CD14-positive monocyte (primary cell): ENCODE measurements at regions not wholly inside any gene's neighbourhood (a gene's known extent, or its start where the extent isn't known, plus 50 kb on each side); places are given as distances from the start of the nearest gene placed in this dataset.

Experiments
- DNase-seq, 3 donors: peaks; one replicate each; pipeline ENCODE4 v3.0.0-alpha.2; 2011 to 2022
- H2AFZ ChIP-seq: 2 replicates; pipeline ENCODE4 v1.6.0; 2012; ENCODE audit warnings: mild to moderate bottlenecking, low read depth, low read length, inconsistent platforms; ENCODE audit not compliant: insufficient read depth, poor library complexity, severe bottlenecking
- H3K27ac ChIP-seq, 2 donors: 1 replicate in 1 of 2; 2 replicates in 1 of 2; pipeline ENCODE4 v1.5.1; 2012 to 2013; ENCODE audit warnings: low read length in 2 of 2, control low read depth in 1 of 2, inconsistent platforms in 1 of 2, low read depth in 1 of 2, mild to moderate bottlenecking in 1 of 2
- H3K27me3 ChIP-seq, 2 donors: one replicate each; pipeline versions ENCODE4 v1.6.0 to v1.6.1; 2011 to 2013; ENCODE audit warnings: low read length in 2 of 2; ENCODE audit not compliant: control insufficient read depth in 2 of 2, insufficient read depth in 2 of 2
- H3K36me3 ChIP-seq, 2 donors: replicated peaks in 1 of 2; 1 replicate in 1 of 2; 2 replicates in 1 of 2; pipeline versions ENCODE4 v1.5.1 to v1.6.1; 2012 to 2013; ENCODE audit warnings: low read length in 2 of 2, control low read depth in 1 of 2, inconsistent platforms in 1 of 2, mild to moderate bottlenecking in 1 of 2; ENCODE audit not compliant: insufficient read depth in 2 of 2, control insufficient read depth in 1 of 2
- H3K4me1 ChIP-seq, 2 donors: 1 replicate in 1 of 2; 2 replicates in 1 of 2; pipeline versions ENCODE4 v1.5.1 to v1.6.1; 2012 to 2013; ENCODE audit warnings: low read length in 2 of 2, control low read depth in 1 of 2, inconsistent platforms in 1 of 2, mild to moderate bottlenecking in 1 of 2, moderate library complexity in 1 of 2; ENCODE audit not compliant: insufficient read depth in 2 of 2, control insufficient read depth in 1 of 2
- H3K4me2 ChIP-seq: replicated peaks from 2 replicates; pipeline ENCODE3; 2012; ENCODE audit warnings: low read length, moderate library complexity, mild to moderate bottlenecking; ENCODE audit not compliant: poor library complexity, severe bottlenecking; ENCODE audit errors: extremely low read depth
- H3K4me3 ChIP-seq, 3 experiments: fragments of 200-600 bp in 1 of 3; sonication (generic) in 1 of 3; replicated peaks in 1 of 3; 1 replicate in 2 of 3; 2 replicates in 1 of 3; pipeline ENCODE4 v1.5.1; 2011 to 2013; ENCODE audit warnings: low read length in 3 of 3, mild to moderate bottlenecking in 3 of 3, control low read depth in 2 of 3, low read depth in 2 of 3, inconsistent platforms in 1 of 3, moderate library complexity in 1 of 3
- H3K79me2 ChIP-seq: 2 replicates; pipeline ENCODE4 v1.6.0; 2012; ENCODE audit warnings: mild to moderate bottlenecking, control low read depth, inconsistent platforms, low read length, moderate library complexity; ENCODE audit not compliant: insufficient read depth
- H3K9ac ChIP-seq: 2 replicates; pipeline ENCODE4 v1.6.0; 2017; ENCODE audit warnings: low read length, mild to moderate bottlenecking; ENCODE audit not compliant: insufficient read depth, poor library complexity, severe bottlenecking
- H3K9me3 ChIP-seq, 2 donors: replicated peaks in 1 of 2; 1 replicate in 1 of 2; 2 replicates in 1 of 2; pipeline versions ENCODE4 v1.5.1 to v1.6.1; 2012 to 2013; ENCODE audit warnings: low read length in 2 of 2, control low read depth in 1 of 2; ENCODE audit not compliant: control insufficient read depth in 1 of 2, insufficient read depth in 1 of 2
- H4K20me1 ChIP-seq: 2 replicates; pipeline ENCODE4 v1.6.0; 2012; ENCODE audit warnings: mild to moderate bottlenecking, low read length, control low read depth, moderate library complexity; ENCODE audit not compliant: insufficient read depth
- H3K27ac Mint-ChIP-seq, 7 donors: one replicate each; pipeline ENCODE4 v1.8.0; 2020; ENCODE audit warnings: mild to moderate bottlenecking in 7 of 7, mixed read lengths in 7 of 7, moderate library complexity in 6 of 7, inconsistent platforms in 2 of 7
- H3K27me3 Mint-ChIP-seq, 3 donors: one replicate each; pipeline ENCODE4 v1.8.0; 2021 to 2022; ENCODE audit warnings: low read depth in 3 of 3, mild to moderate bottlenecking in 3 of 3, mixed read lengths in 3 of 3, moderate library complexity in 3 of 3, inconsistent platforms in 1 of 3
- H3K36me3 Mint-ChIP-seq, 2 donors: one replicate each; pipeline ENCODE4 v1.8.0; 2020; ENCODE audit warnings: mixed read lengths in 2 of 2, inconsistent platforms in 1 of 2, mild to moderate bottlenecking in 1 of 2
- H3K4me1 Mint-ChIP-seq: one replicate; pipeline ENCODE4 v1.8.0; 2020; ENCODE audit warnings: mild to moderate bottlenecking, mixed read lengths
- H3K4me3 Mint-ChIP-seq, 2 donors: one replicate each; pipeline ENCODE4 v1.8.0; 2020; ENCODE audit warnings: mild to moderate bottlenecking in 2 of 2, mixed read lengths in 2 of 2, moderate library complexity in 1 of 2
- H3K9me3 Mint-ChIP-seq, 7 donors: one replicate each; pipeline ENCODE4 v1.8.0; 2020 to 2022; ENCODE audit warnings: mixed read lengths in 7 of 7, mild to moderate bottlenecking in 6 of 7, moderate library complexity in 6 of 7, inconsistent platforms in 2 of 7
- WGBS: methylation state at CpG from one replicate; pipeline ENCODE4 v1.1.5; 2013; ENCODE audit warnings: missing lambda C conversion rate; ENCODE audit not compliant: insufficient coverage; 5-methylcytosine and 5-hydroxymethylcytosine counted together
- intact Hi-C, 2 donors: fragments of 100-400 bp; cut with micrococcal nuclease; formaldehyde crosslinking; loops; one replicate each; pipeline versions ENCODE4 v1.15.0 to v1.15.1; 2023
- TF ChIP-seq, protein P1 (sequence below): fragments of 200-600 bp; IDR thresholded peaks from one replicate; pipeline ENCODE4 v1.8.0; 2022; ENCODE audit warnings: antibody characterized with exemption, mild to moderate bottlenecking

DNA sequence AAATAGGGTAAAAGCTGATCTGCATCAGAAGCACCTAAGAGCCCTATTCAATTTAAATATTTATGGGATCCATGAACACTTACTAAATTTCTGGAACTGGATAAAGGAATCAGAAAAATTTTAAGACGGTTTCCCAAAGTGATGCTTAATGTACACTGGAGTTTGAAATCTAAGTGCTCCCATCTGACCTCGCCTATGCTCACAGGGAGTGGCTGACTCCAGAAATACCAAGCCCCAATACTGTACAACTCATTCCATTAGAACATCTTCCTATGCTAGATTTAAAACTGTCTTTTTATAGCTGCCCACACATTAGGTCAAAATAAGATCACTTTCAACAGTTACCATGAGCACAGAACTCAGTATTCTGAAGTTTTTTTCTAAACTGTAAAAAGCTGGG lies 1214.6 kb downstream of the CDH11 start:
- peaks cover 0 to 12% of the 10 kb centered on the region in 2 donors for H3K9me3 ChIP-seq
- H3K9me3 Mint-ChIP-seq = peaks cover 0 to 3% (median 2%) of the 10 kb centered on the region in 7 donors
- no peaks in the 10 kb centered on the region for H3K27me3 ChIP-seq
- DNase-seq = no peak
- H3K27ac Mint-ChIP-seq = no peak overlapping the region
- intact Hi-C loops = no loop called here
- H3K4me3 Mint-ChIP-seq = no peak overlapping the region
- no peaks in the 10 kb centered on the region for H3K4me1 Mint-ChIP-seq
- no peak overlapping the region for H3K27ac ChIP-seq
- H2AFZ ChIP-seq = no peak overlapping the region
- no peak overlapping the region for H3K4me2 ChIP-seq
- no peaks in the 10 kb centered on the region for H3K36me3 ChIP-seq
- H3K79me2 ChIP-seq = no peaks in the 10 kb centered on the region
- H3K36me3 Mint-ChIP-seq = no peaks in the 10 kb centered on the region
- H3K9ac ChIP-seq = no peak overlapping the region
- no peaks in the 10 kb centered on the region for H3K27me3 Mint-ChIP-seq
- H4K20me1 ChIP-seq = no peaks in the 10 kb centered on the region
- no peaks in the 10 kb centered on the region for H3K4me1 ChIP-seq
- WGBS = 100% methylated on average over 1 of the region's 2 CpGs
- no peak overlapping the region for H3K4me3 ChIP-seq
- TF ChIP-seq, protein P1, sequence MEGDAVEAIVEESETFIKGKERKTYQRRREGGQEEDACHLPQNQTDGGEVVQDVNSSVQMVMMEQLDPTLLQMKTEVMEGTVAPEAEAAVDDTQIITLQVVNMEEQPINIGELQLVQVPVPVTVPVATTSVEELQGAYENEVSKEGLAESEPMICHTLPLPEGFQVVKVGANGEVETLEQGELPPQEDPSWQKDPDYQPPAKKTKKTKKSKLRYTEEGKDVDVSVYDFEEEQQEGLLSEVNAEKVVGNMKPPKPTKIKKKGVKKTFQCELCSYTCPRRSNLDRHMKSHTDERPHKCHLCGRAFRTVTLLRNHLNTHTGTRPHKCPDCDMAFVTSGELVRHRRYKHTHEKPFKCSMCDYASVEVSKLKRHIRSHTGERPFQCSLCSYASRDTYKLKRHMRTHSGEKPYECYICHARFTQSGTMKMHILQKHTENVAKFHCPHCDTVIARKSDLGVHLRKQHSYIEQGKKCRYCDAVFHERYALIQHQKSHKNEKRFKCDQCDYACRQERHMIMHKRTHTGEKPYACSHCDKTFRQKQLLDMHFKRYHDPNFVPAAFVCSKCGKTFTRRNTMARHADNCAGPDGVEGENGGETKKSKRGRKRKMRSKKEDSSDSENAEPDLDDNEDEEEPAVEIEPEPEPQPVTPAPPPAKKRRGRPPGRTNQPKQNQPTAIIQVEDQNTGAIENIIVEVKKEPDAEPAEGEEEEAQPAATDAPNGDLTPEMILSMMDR = no peak

DNA sequence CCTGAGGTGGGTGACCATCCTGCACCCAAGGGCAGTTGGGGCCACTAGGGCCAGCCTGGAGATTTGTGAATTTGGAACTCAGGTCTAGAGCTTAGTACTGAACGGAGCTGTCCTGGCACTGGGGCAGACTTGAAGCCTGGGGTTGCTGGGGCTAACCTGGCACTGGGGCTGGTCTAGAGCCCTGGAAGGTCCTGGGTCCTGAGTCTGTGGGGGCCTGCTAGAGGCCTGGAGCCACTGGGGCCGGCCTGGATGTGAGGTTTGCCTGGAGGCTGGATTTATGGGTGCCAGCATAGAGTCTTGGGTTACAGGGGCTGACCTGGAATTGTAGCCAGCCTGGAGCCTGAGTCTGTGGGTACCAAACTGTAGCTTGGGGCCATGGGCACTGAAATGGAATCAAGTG lies 1216.9 kb downstream of the CDH11 start:
- Histone ChIP-seq H3K4me3 (no peak overlapping the region), H3K9ac (no peak overlapping the region), H3K4me2 (no peak overlapping the region), H3K27me3 (no peaks in the 10 kb centered on the region), H3K4me1 (no peaks in the 10 kb centered on the region), H3K9me3 (peaks cover 0 to 12% of the 10 kb centered on the region in 2 donors), H2AFZ (no peak overlapping the region), H3K27ac (no peak overlapping the region), H3K36me3 (no peaks in the 10 kb centered on the region), H4K20me1 (no peaks in the 10 kb centered on the region), H3K79me2 (no peaks in the 10 kb centered on the region)
- WGBS = 94% methylated on average over 2 of the region's 2 CpGs
- H3K27ac Mint-ChIP-seq = no peak overlapping the region
- H3K9me3 Mint-ChIP-seq = peaks cover 0 to 3% (median 2%) of the 10 kb centered on the region in 7 donors
- TF ChIP-seq, protein P1 = no peak
- no peak for DNase-seq
- intact Hi-C loops = no loop called here
- H3K4me3 Mint-ChIP-seq = no peak overlapping the region
- H3K36me3 Mint-ChIP-seq = no peaks in the 10 kb centered on the region
- H3K27me3 Mint-ChIP-seq = no peaks in the 10 kb centered on the region
- no peaks in the 10 kb centered on the region for H3K4me1 Mint-ChIP-seq
